Neural cell (in vitro differentiated cells): ENCODE measurements at regions not wholly inside any gene's neighbourhood (a gene's known extent, or its start where the extent isn't known, plus 50 kb on each side); places are given as distances from the start of the nearest gene placed in this dataset.

Experiments used
- H2AFZ ChIP-seq: fragments of 200-600, 300-800 bp; sonication (generic), shearing (Covaris generic); 2 replicates; pipeline ENCODE4 v1.6.0; 2014; ENCODE audit warnings: low read depth, mild to moderate bottlenecking, antibody characterized with exemption, low read length, moderate library complexity
- H3F3A ChIP-seq: fragments of 200-600 bp; shearing (Covaris generic); 2 replicates; pipeline ENCODE4 v1.6.1; 2016; ENCODE audit warnings: mild to moderate bottlenecking, moderate library complexity, mixed read lengths, antibody characterized with exemption, low read length; ENCODE audit not compliant: insufficient read depth, poor library complexity, severe bottlenecking
- H3K27ac ChIP-seq: fragments of 200-600, 300-800 bp; sonication (generic), shearing (Covaris generic); 2 replicates; pipeline ENCODE4 v1.5.1; 2014; ENCODE audit warnings: mild to moderate bottlenecking, low read length, moderate library complexity
- H3K27me3 ChIP-seq: fragments of 300-800, 200-600 bp; sonication (generic), shearing (Covaris generic); 2 replicates; pipeline ENCODE4 v1.6.0; 2014; ENCODE audit warnings: mild to moderate bottlenecking, low read depth, low read length, moderate library complexity; ENCODE audit not compliant: insufficient read depth
- H3K36me3 ChIP-seq: fragments of 300-800, 200-600 bp; sonication (generic), shearing (Covaris generic); 2 replicates; pipeline ENCODE4 v1.5.1; 2014; ENCODE audit warnings: mild to moderate bottlenecking, antibody characterized with exemption, low read length, moderate library complexity; ENCODE audit not compliant: insufficient read depth
- H3K4me2 ChIP-seq: fragments of 300-800, 200-600 bp; sonication (generic), shearing (Covaris generic); 2 replicates; pipeline ENCODE4 v1.6.0; 2014; ENCODE audit warnings: mild to moderate bottlenecking, low read length
- H3K4me3 ChIP-seq: fragments of 300-800, 200-600 bp; sonication (generic), shearing (Covaris generic); 2 replicates; pipeline ENCODE4 v1.5.1; 2014; ENCODE audit warnings: mild to moderate bottlenecking, low read length, moderate library complexity
- H3K79me2 ChIP-seq: fragments of 200-600 bp; shearing (Covaris generic); replicated peaks from 2 replicates; pipeline ENCODE4 v1.6.0; 2014; ENCODE audit warnings: mild to moderate bottlenecking, low read length, moderate library complexity; ENCODE audit not compliant: insufficient read depth
- H3K9ac ChIP-seq: fragments of 300-800, 200-600 bp; sonication (generic), shearing (Covaris generic); 2 replicates; pipeline ENCODE4 v1.6.1; 2016; ENCODE audit warnings: mild to moderate bottlenecking, low read length, mixed read lengths
- H3K9me2 ChIP-seq: fragments of 200-600 bp; shearing (Covaris generic); 2 replicates; pipeline ENCODE4 v1.6.1; 2016; ENCODE audit warnings: mild to moderate bottlenecking, low read length, mixed read lengths; ENCODE audit not compliant: insufficient read depth
- H3K9me3 ChIP-seq: fragments of 200-600, 300-800 bp; sonication (generic), shearing (Covaris generic); 2 replicates; pipeline ENCODE4 v1.6.1; 2016; ENCODE audit warnings: mild to moderate bottlenecking, mixed run types, low read length, moderate library complexity, mixed read lengths
- H4K20me1 ChIP-seq: fragments of 200-600 bp; shearing (Covaris generic); 2 replicates; pipeline ENCODE4 v1.6.1; 2016; ENCODE audit warnings: mild to moderate bottlenecking, mixed run types; ENCODE audit not compliant: insufficient read depth
- CTCF ChIP-seq: fragments of 450-650 bp; IDR thresholded peaks from 2 replicates; pipeline ENCODE4 v1.5.1; 2014; ENCODE audit warnings: antibody characterized with exemption, mild to moderate bottlenecking, moderate library complexity; ENCODE audit not compliant: poor library complexity, severe bottlenecking
- EP300 ChIP-seq: fragments of 450-650 bp; conservative IDR thresholded peaks from 2 replicates; pipeline ENCODE4 v1.6.1; 2014; ENCODE audit warnings: antibody characterized with exemption, mild to moderate bottlenecking, moderate library complexity; ENCODE audit not compliant: poor library complexity, severe bottlenecking
- EZH2 ChIP-seq: fragments of 200-600, 300-800 bp; shearing (Covaris generic), sonication (generic); IDR thresholded peaks from 2 replicates; pipeline ENCODE4 v1.6.1; 2014; ENCODE audit warnings: antibody characterized with exemption, low read length, borderline replicate concordance, mild to moderate bottlenecking; ENCODE audit not compliant: insufficient read depth, poor library complexity, severe bottlenecking
- MXI1 ChIP-seq: fragments of 450-650 bp; conservative IDR thresholded peaks from 2 replicates; pipeline ENCODE4 v1.6.1; 2014; ENCODE audit warnings: antibody characterized with exemption, mild to moderate bottlenecking; ENCODE audit not compliant: poor library complexity, severe bottlenecking
- POLR2AphosphoS5 ChIP-seq: IDR thresholded peaks from 2 replicates; pipeline ENCODE4 v1.6.1; 2012
- RAD21 ChIP-seq: fragments of 450-650 bp; conservative IDR thresholded peaks from 2 replicates; pipeline ENCODE4 v1.6.1; 2014; ENCODE audit warnings: antibody characterized with exemption, mild to moderate bottlenecking, moderate library complexity
- REST ChIP-seq: IDR thresholded peaks from 2 replicates; pipeline ENCODE4 v1.6.1; 2012; ENCODE audit warnings: borderline replicate concordance
- SMC3 ChIP-seq: fragments of 450-650 bp; conservative IDR thresholded peaks from 2 replicates; pipeline ENCODE4 v1.6.1; 2014; ENCODE audit warnings: antibody characterized with exemption, mild to moderate bottlenecking, moderate library complexity; ENCODE audit not compliant: poor library complexity
- TAF1 ChIP-seq: IDR thresholded peaks from 2 replicates; pipeline ENCODE4 v1.6.1; 2012; ENCODE audit warnings: low read depth

- H3K79me2 ChIP-seq = no peaks in the 10 kb centered on the region
- H3F3A ChIP-seq = no peaks in the 10 kb centered on the region
- H3K9me2 ChIP-seq = no peaks in the 10 kb centered on the region
- no peak overlapping the region for H3K9ac ChIP-seq
- H2AFZ ChIP-seq = no peak overlapping the region
- TF ChIP-seq EP300 (no peak), REST (no peak), RAD21 (no peak), CTCF (no peak), TAF1 (no peak), SMC3 (no peak), MXI1 (no peak), POLR2AphosphoS5 (no peak), EZH2 (no peak)
- no peaks in the 10 kb centered on the region for H3K9me3 ChIP-seq
- H4K20me1 ChIP-seq = no peaks in the 10 kb centered on the region
- H3K36me3 ChIP-seq = no peaks in the 10 kb centered on the region
- H3K4me2 ChIP-seq = no peak overlapping the region
- no peaks in the 10 kb centered on the region for H3K27me3 ChIP-seq
- H3K4me3 ChIP-seq = no peak overlapping the region
- H3K27ac ChIP-seq = no peak overlapping the region
These were observed 157.3 kb upstream of the MMADHC start for GRCh38 chr2:149744865-149745264.

- H3K27ac ChIP-seq = no peak overlapping the region
- H3K9ac ChIP-seq = no peak overlapping the region
- no peaks in the 10 kb centered on the region for H3K9me2 ChIP-seq
- H3K4me2 ChIP-seq = no peak overlapping the region
- H3K79me2 ChIP-seq = no peaks in the 10 kb centered on the region
- H3K9me3 ChIP-seq = no peaks in the 10 kb centered on the region
- TF ChIP-seq CTCF (no peak), REST (no peak), POLR2AphosphoS5 (no peak), MXI1 (no peak), TAF1 (no peak), SMC3 (no peak), RAD21 (no peak), EP300 (no peak), EZH2 (no peak)
- H4K20me1 ChIP-seq = no peaks in the 10 kb centered on the region
- no peaks in the 10 kb centered on the region for H3K27me3 ChIP-seq
- H3K36me3 ChIP-seq = no peaks in the 10 kb centered on the region
- no peak overlapping the region for H2AFZ ChIP-seq
- no peaks in the 10 kb centered on the region for H3F3A ChIP-seq
- H3K4me3 ChIP-seq = no peak overlapping the region
These were observed 156.4 kb upstream of the MMADHC start for GRCh38 chr2:149743842-149744448.
